ENCODE measurements at regions not wholly inside any gene's neighbourhood (a gene's known extent, or its start where the extent isn't known, plus 50 kb on each side); places are given as distances from the start of the nearest gene placed in this dataset.

DNA sequence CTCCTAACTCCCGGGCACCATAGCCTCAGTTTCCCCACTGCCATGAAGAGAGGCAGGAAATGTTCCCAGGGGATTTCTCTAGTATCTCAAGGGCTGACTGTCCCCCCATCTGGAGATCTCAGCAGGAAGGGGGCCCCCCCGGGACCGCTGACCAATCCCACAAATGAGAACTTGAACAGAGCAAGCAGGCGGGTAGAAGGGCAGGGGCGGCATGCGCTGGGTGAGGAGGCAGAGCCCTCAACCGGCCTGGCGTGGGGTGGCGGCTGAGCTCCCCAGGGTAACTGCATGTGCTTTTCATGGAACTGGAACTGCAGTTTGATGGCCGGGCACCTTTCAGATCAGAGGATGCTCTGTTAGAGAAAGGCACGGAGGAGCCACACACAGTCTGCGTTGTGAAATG, 144.5 kb downstream of the CTTN start:
- TF ChIP-seq, protein P1, sequence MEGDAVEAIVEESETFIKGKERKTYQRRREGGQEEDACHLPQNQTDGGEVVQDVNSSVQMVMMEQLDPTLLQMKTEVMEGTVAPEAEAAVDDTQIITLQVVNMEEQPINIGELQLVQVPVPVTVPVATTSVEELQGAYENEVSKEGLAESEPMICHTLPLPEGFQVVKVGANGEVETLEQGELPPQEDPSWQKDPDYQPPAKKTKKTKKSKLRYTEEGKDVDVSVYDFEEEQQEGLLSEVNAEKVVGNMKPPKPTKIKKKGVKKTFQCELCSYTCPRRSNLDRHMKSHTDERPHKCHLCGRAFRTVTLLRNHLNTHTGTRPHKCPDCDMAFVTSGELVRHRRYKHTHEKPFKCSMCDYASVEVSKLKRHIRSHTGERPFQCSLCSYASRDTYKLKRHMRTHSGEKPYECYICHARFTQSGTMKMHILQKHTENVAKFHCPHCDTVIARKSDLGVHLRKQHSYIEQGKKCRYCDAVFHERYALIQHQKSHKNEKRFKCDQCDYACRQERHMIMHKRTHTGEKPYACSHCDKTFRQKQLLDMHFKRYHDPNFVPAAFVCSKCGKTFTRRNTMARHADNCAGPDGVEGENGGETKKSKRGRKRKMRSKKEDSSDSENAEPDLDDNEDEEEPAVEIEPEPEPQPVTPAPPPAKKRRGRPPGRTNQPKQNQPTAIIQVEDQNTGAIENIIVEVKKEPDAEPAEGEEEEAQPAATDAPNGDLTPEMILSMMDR (IDR thresholded peaks at IDR 0.05; ENCODE audit: poor library complexity), result no peak
- no peak for TF ChIP-seq EZH2phosphoT487 (IDR thresholded peaks at IDR 0.05; ENCODE audit: low read depth, severe bottlenecking, unreplicated experiment)
